ENCODE measurements at regions not wholly inside any gene's neighbourhood (a gene's known extent, or its start where the extent isn't known, plus 50 kb on each side); places are given as distances from the start of the nearest gene placed in this dataset.

GRCh38 chr18:41577529-41577928 lies 377.5 kb upstream of the PIK3C3 start:
- H3K4me3 ChIP-seq (replicated peaks in 1 of 2; ENCODE audit: low read depth in 2 of 2, low read length in 2 of 2), result no peak overlapping the region
- TF ChIP-seq CTCF (IDR thresholded peaks at IDR 0.05; ENCODE audit: low read depth, low read length), result no peak
- DNase-seq (ENCODE audit: low read depth in 2 of 2), result no peak

GRCh38 chr18:41576643-41577042 lies 378.4 kb upstream of the PIK3C3 start:
- H3K4me3 ChIP-seq (replicated peaks in 1 of 2; ENCODE audit: low read depth in 2 of 2, low read length in 2 of 2), result no peak overlapping the region
- no peak for TF ChIP-seq CTCF (IDR thresholded peaks at IDR 0.05; ENCODE audit: low read depth, low read length)
- no peak for DNase-seq (ENCODE audit: low read depth in 2 of 2)

GRCh38 chr18:41569867-41570266 lies 385.2 kb upstream of the PIK3C3 start:
- H3K4me3 ChIP-seq (replicated peaks in 1 of 2; ENCODE audit: low read depth in 2 of 2, low read length in 2 of 2), result no peak overlapping the region
- TF ChIP-seq CTCF (IDR thresholded peaks at IDR 0.05; ENCODE audit: low read depth, low read length), result no peak
- no peak for DNase-seq (ENCODE audit: low read depth in 2 of 2)

GRCh38 chr18:41561961-41562360 lies 393.1 kb upstream of the PIK3C3 start:
- no peak for DNase-seq (ENCODE audit: low read depth in 2 of 2)
- no peak for TF ChIP-seq CTCF (IDR thresholded peaks at IDR 0.05; ENCODE audit: low read depth, low read length)
- no peak overlapping the region for H3K4me3 ChIP-seq (replicated peaks in 1 of 2; ENCODE audit: low read depth in 2 of 2, low read length in 2 of 2)

- H3K4me3 ChIP-seq (replicated peaks in 1 of 2; ENCODE audit: low read depth in 2 of 2, low read length in 2 of 2), result no peak overlapping the region
- no peak for TF ChIP-seq CTCF (IDR thresholded peaks at IDR 0.05; ENCODE audit: low read depth, low read length)
- no peak for DNase-seq (ENCODE audit: low read depth in 2 of 2)
Measured at GRCh38 chr18:41558715-41559114, 396.3 kb upstream of the PIK3C3 start.

GRCh38 chr18:41553716-41554115 lies 401.3 kb upstream of the PIK3C3 start:
- no peak for TF ChIP-seq CTCF (IDR thresholded peaks at IDR 0.05; ENCODE audit: low read depth, low read length)
- peak in 1 of 2 donors; percentile 39 for DNase-seq (ENCODE audit: low read depth in 2 of 2)
- no peak overlapping the region for H3K4me3 ChIP-seq (replicated peaks in 1 of 2; ENCODE audit: low read depth in 2 of 2, low read length in 2 of 2)

GRCh38 chr18:41548521-41549260 lies 406.3 kb upstream of the PIK3C3 start:
- no peak for DNase-seq (ENCODE audit: low read depth in 2 of 2)
- TF ChIP-seq CTCF (IDR thresholded peaks at IDR 0.05; ENCODE audit: low read depth, low read length), result no peak
- no peak overlapping the region for H3K4me3 ChIP-seq (replicated peaks in 1 of 2; ENCODE audit: low read depth in 2 of 2, low read length in 2 of 2)
